ENCODE measurements at regions not wholly inside any gene's neighbourhood (a gene's known extent, or its start where the extent isn't known, plus 50 kb on each side); places are given as distances from the start of the nearest gene placed in this dataset.

DNA sequence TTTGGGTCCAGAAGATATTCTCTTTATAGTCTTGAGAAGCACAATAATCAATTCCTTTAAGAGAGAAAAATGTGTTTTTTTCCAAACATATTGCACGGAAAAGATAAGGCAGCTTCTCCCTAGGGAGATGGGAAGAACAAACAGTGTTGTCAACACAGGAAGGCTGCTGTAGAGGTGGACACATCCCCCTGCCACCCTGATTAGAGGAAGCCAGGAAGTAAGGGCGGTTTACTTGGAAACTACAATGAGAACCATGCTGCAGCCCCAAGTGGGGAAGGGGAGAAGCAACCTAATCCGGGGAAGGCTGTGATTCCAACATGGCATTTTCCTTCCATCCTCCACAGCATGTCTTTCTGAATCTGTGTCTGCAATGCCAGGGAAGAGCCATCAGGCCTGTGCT, 256.9 kb upstream of the TGFBR2 start:
- TF ChIP-seq, protein P1, sequence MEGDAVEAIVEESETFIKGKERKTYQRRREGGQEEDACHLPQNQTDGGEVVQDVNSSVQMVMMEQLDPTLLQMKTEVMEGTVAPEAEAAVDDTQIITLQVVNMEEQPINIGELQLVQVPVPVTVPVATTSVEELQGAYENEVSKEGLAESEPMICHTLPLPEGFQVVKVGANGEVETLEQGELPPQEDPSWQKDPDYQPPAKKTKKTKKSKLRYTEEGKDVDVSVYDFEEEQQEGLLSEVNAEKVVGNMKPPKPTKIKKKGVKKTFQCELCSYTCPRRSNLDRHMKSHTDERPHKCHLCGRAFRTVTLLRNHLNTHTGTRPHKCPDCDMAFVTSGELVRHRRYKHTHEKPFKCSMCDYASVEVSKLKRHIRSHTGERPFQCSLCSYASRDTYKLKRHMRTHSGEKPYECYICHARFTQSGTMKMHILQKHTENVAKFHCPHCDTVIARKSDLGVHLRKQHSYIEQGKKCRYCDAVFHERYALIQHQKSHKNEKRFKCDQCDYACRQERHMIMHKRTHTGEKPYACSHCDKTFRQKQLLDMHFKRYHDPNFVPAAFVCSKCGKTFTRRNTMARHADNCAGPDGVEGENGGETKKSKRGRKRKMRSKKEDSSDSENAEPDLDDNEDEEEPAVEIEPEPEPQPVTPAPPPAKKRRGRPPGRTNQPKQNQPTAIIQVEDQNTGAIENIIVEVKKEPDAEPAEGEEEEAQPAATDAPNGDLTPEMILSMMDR (IDR thresholded peaks at IDR 0.05), result no peak
- TF ChIP-seq POLR2A (IDR thresholded peaks at IDR 0.05), result no peak
